ENCODE measurements at regions not wholly inside any gene's neighbourhood (a gene's known extent, or its start where the extent isn't known, plus 50 kb on each side); places are given as distances from the start of the nearest gene placed in this dataset.

DNA sequence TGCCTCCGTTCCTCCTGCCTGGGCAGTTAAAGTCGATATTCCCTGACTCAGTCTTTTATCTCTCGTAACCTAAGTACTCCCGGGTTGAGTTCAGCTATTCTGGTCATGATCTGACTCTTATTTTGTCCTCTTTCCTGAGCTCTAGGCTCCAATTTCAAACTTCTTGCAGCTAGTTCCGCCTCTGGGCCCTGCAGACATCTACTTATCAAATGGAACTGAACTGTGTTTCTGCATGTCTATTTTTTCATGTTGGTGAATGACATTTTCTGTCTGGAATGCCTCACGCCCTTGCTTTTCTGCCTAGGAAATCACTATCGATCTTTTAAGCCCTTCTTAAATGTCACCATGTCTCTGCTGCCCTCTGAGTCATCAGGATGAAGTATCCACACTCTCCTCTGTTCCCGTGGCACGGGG lies 101.5 kb downstream of the VAPA start:
- no peaks in the 10 kb centered on the region for H3K27me3 ChIP-seq (ENCODE audit: insufficient read depth, low read length)
- H3K36me3 ChIP-seq (ENCODE audit: control insufficient read depth in 1 of 2, insufficient read depth in 2 of 2, low read length in 2 of 2): no peaks in the 10 kb centered on the region
- H3K9me2 ChIP-seq (ENCODE audit: insufficient read depth): no peaks in the 10 kb centered on the region
- no peaks in the 10 kb centered on the region for H4K20me1 ChIP-seq (ENCODE audit: insufficient read depth)
- H3K9ac ChIP-seq (ENCODE audit: low read length): no peak overlapping the region
- DNase-seq (ENCODE audit: low read depth, low spot score): no peak
- ChIA-PET POLR2A (no interaction called here), CTCF (no interaction called here), RAD21 (ENCODE audit: low non-redundant PET in 1 of 2, low total read pairs in 2 of 2, uncharacterized antibody in 2 of 2, unreplicated experiment in 2 of 2) (no interaction called here)
- no TSS peak for BruUV-seq (replicated peaks)
- ATAC-seq: peak; percentile 41
- H3K4me1 ChIP-seq (ENCODE audit: control insufficient read depth in 1 of 2, insufficient read depth in 2 of 2, low read length in 2 of 2): peaks cover 6 to 14% of the 10 kb centered on the region in 2 experiments; a peak in 2 of 4 replicates
- no peaks in the 10 kb centered on the region for H3K9me3 ChIP-seq (ENCODE audit: control insufficient read depth in 1 of 2, insufficient read depth in 1 of 2, low read depth in 1 of 2, low read length in 2 of 2)
- no peak overlapping the region for H3K4me3 ChIP-seq (replicated peaks in 1 of 2; ENCODE audit: low read depth in 1 of 2, low read length in 2 of 2)
- TF ChIP-seq, protein P1, sequence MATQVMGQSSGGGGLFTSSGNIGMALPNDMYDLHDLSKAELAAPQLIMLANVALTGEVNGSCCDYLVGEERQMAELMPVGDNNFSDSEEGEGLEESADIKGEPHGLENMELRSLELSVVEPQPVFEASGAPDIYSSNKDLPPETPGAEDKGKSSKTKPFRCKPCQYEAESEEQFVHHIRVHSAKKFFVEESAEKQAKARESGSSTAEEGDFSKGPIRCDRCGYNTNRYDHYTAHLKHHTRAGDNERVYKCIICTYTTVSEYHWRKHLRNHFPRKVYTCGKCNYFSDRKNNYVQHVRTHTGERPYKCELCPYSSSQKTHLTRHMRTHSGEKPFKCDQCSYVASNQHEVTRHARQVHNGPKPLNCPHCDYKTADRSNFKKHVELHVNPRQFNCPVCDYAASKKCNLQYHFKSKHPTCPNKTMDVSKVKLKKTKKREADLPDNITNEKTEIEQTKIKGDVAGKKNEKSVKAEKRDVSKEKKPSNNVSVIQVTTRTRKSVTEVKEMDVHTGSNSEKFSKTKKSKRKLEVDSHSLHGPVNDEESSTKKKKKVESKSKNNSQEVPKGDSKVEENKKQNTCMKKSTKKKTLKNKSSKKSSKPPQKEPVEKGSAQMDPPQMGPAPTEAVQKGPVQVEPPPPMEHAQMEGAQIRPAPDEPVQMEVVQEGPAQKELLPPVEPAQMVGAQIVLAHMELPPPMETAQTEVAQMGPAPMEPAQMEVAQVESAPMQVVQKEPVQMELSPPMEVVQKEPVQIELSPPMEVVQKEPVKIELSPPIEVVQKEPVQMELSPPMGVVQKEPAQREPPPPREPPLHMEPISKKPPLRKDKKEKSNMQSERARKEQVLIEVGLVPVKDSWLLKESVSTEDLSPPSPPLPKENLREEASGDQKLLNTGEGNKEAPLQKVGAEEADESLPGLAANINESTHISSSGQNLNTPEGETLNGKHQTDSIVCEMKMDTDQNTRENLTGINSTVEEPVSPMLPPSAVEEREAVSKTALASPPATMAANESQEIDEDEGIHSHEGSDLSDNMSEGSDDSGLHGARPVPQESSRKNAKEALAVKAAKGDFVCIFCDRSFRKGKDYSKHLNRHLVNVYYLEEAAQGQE (IDR thresholded peaks at IDR 0.05; ENCODE audit: low read depth): no peak
- TF ChIP-seq ZBTB33 (IDR thresholded peaks at IDR 0.05; ENCODE audit: extremely low read depth, insufficient replicate concordance, low read length): no peak
- TF ChIP-seq EZH2 (IDR thresholded peaks at IDR 0.05): no peak
- H3K4me2 ChIP-seq (ENCODE audit: low read length): peak overlapping the region; percentile 36; the same call in 1 of the 2 replicates
- intact Hi-C loops (cut with micrococcal nuclease): no loop called here
- no peaks in the 10 kb centered on the region for H3K79me2 ChIP-seq (ENCODE audit: insufficient read depth, low read length)
- no peak overlapping the region for H2AFZ ChIP-seq (ENCODE audit: low read depth, low read length, poor library complexity, severe bottlenecking)
- no peak overlapping the region for H3K27ac ChIP-seq (ENCODE audit: low read depth, low read length)

Data from HCT116 (cell line).